IMR-90 (cell line): ENCODE measurements at regions not wholly inside any gene's neighbourhood (a gene's known extent, or its start where the extent isn't known, plus 50 kb on each side); places are given as distances from the start of the nearest gene placed in this dataset.
A peak's percentile ranks its signal among the peaks of the same experiment; 100 is the strongest.

Experiments
- ATAC-seq: fragments of 200-7000 bp; cut with Tn5 transposase; 2 replicates; pipeline ENCODE4 v1.9.1; 2020; ENCODE audit warnings: low read depth, mild to moderate bottlenecking, moderate library complexity
- BruUV-seq: library from RNA; stranded (reverse); fragments of 400-500 nt; replicated peaks from 2 replicates; lab custom pipeline; 2021; lab: Mats Ljungman, UMichigan
- CTCF ChIA-PET: fragments of 300-600 bp; formaldehyde crosslinking; extraction: SDS; loops from one replicate; lab custom pipeline; 2021; ENCODE audit warnings: antibody characterized with exemption; lab: Yijun Ruan, JAX
- POLR2A ChIA-PET: fragments of 300-600 bp; sonication (Branson Sonifier 250); formaldehyde crosslinking; loops from one replicate; lab custom pipeline; 2022; ENCODE audit warnings: antibody characterized with exemption; ENCODE audit not compliant: unreplicated experiment; lab: Charles Lee
- DNase-seq: peaks from one replicate; pipeline ENCODE4 v3.0.0; 2013
- H2AFZ ChIP-seq: replicated peaks from 2 replicates; pipeline ENCODE3; 2013; ENCODE audit warnings: low read length, mild to moderate bottlenecking; ENCODE audit not compliant: poor library complexity
- H2AK5ac ChIP-seq: 2 replicates; pipeline ENCODE4 v1.6.1; 2013; ENCODE audit warnings: low read depth, low read length, inconsistent platforms
- H2AK9ac ChIP-seq: replicated peaks from 2 replicates; pipeline ENCODE3; 2013; ENCODE audit warnings: mild to moderate bottlenecking, low read depth, low read length, moderate library complexity; ENCODE audit not compliant: poor library complexity
- H2BK120ac ChIP-seq: 2 replicates; pipeline ENCODE4 v1.6.1; 2013; ENCODE audit warnings: low read depth, low read length, inconsistent platforms
- H2BK15ac ChIP-seq: 3 replicates; pipeline ENCODE4 v1.6.1; 2013; ENCODE audit warnings: low read depth, low read length, inconsistent platforms
- H2BK20ac ChIP-seq: 2 replicates; pipeline ENCODE4 v1.6.1; 2013; ENCODE audit warnings: low read depth, mild to moderate bottlenecking, inconsistent platforms, low read length, moderate library complexity
- H2BK5ac ChIP-seq: 2 replicates; pipeline ENCODE4 v1.6.1; 2013; ENCODE audit warnings: mild to moderate bottlenecking, low read depth, low read length, inconsistent platforms; ENCODE audit not compliant: poor library complexity, severe bottlenecking
- H3K14ac ChIP-seq: replicated peaks from 2 replicates; pipeline ENCODE4 v1.6.1; 2013; ENCODE audit warnings: low read depth, low read length, inconsistent platforms
- H3K18ac ChIP-seq: 2 replicates; pipeline ENCODE4 v1.6.1; 2013; ENCODE audit warnings: low read depth, low read length, control low read depth
- H3K23ac ChIP-seq: 2 replicates; pipeline ENCODE4 v1.6.1; 2013; ENCODE audit warnings: low read depth, low read length, inconsistent platforms
- H3K27ac ChIP-seq: 2 replicates; pipeline ENCODE4 v1.5.1; 2013; ENCODE audit warnings: mild to moderate bottlenecking, control low read depth, low read length; ENCODE audit not compliant: insufficient read depth
- H3K27me3 ChIP-seq: 2 replicates; pipeline ENCODE4 v1.6.1; 2013; ENCODE audit warnings: low read length; ENCODE audit not compliant: control insufficient read depth, insufficient read depth
- H3K36me3 ChIP-seq: 2 replicates; pipeline ENCODE4 v1.6.1; 2013; ENCODE audit warnings: low read length, mixed read lengths; ENCODE audit not compliant: control insufficient read depth, insufficient read depth
- H3K4ac ChIP-seq: 2 replicates; pipeline ENCODE4 v1.6.1; 2013; ENCODE audit warnings: low read depth, low read length, inconsistent platforms
- H3K4me1 ChIP-seq: 2 replicates; pipeline ENCODE4 v1.6.1; 2013; ENCODE audit warnings: low read length, mixed read lengths; ENCODE audit not compliant: control insufficient read depth, insufficient read depth
- H3K4me2 ChIP-seq: 2 replicates; pipeline ENCODE4 v1.6.1; 2013; ENCODE audit warnings: low read depth, mild to moderate bottlenecking, control low read depth, low read length, moderate library complexity
- H3K4me3 ChIP-seq: 2 replicates; pipeline ENCODE4 v1.5.1; 2013; ENCODE audit warnings: low read depth, mild to moderate bottlenecking, control low read depth, low read length, moderate library complexity; ENCODE audit not compliant: insufficient read depth
- H3K56ac ChIP-seq: 2 replicates; pipeline ENCODE4 v1.6.1; 2013; ENCODE audit warnings: low read length, inconsistent platforms; ENCODE audit not compliant: insufficient read depth; ENCODE audit errors: extremely low read depth
- H3K79me1 ChIP-seq, 2 experiments: 2 replicates each; pipeline ENCODE4 v1.6.1; 2013; ENCODE audit warnings: low read length in 2 of 2, inconsistent platforms in 1 of 2, low read depth in 1 of 2
- H3K9ac ChIP-seq: 2 replicates; pipeline ENCODE4 v1.6.1; 2013; ENCODE audit warnings: low read depth, low read length, control low read depth
- H3K9me1 ChIP-seq: 2 replicates; pipeline ENCODE4 v1.6.1; 2013; ENCODE audit warnings: low read length, inconsistent platforms; ENCODE audit not compliant: insufficient read depth
- H3K9me3 ChIP-seq: 2 replicates; pipeline ENCODE4 v1.6.1; 2013; ENCODE audit warnings: low read length; ENCODE audit not compliant: control insufficient read depth, insufficient read depth
- H4K20me1 ChIP-seq: 2 replicates; pipeline ENCODE4 v1.6.1; 2013; ENCODE audit warnings: low read length, inconsistent platforms; ENCODE audit not compliant: insufficient read depth
- H4K5ac ChIP-seq: 2 replicates; pipeline ENCODE4 v1.6.1; 2013; ENCODE audit warnings: mild to moderate bottlenecking, low read depth, low read length, control low read depth
- H4K8ac ChIP-seq, 2 experiments: 2 replicates each; pipeline ENCODE4 v1.6.1; 2013; ENCODE audit warnings: low read depth in 2 of 2, low read length in 2 of 2, control low read depth in 1 of 2, inconsistent platforms in 1 of 2
- H4K91ac ChIP-seq: 2 replicates; pipeline ENCODE4 v1.6.1; 2013; ENCODE audit warnings: low read depth, low read length, inconsistent platforms; ENCODE audit not compliant: insufficient read depth
- BHLHE40 ChIP-seq: fragments of 150-350 bp; IDR thresholded peaks from 2 replicates; pipeline ENCODE4 v1.6.1; 2016; ENCODE audit warnings: mild to moderate bottlenecking, low read depth, low read length
- CEBPB ChIP-seq: IDR thresholded peaks from 2 replicates; pipeline ENCODE4 v1.6.1; 2012; ENCODE audit warnings: low read depth, low read length, improper control_type of control experiment
- CHD1 ChIP-seq: IDR thresholded peaks from 2 replicates; pipeline ENCODE4 v1.6.1; 2012; ENCODE audit warnings: low read depth, low read length, improper control_type of control experiment
- CTCF ChIP-seq: conservative IDR thresholded peaks from 2 replicates; pipeline ENCODE4 v1.5.1; 2012; ENCODE audit warnings: mild to moderate bottlenecking, low read depth, low read length, improper control_type of control experiment
- ELK1 ChIP-seq: fragments of 150-350 bp; IDR thresholded peaks from 2 replicates; pipeline ENCODE4 v1.6.1; 2016; ENCODE audit warnings: low read depth, mild to moderate bottlenecking, low read length, moderate library complexity, borderline replicate concordance
- MAZ ChIP-seq: IDR thresholded peaks from 2 replicates; pipeline ENCODE4 v1.6.1; 2012; ENCODE audit warnings: low read depth, mild to moderate bottlenecking, low read length, improper control_type of control experiment, moderate library complexity, borderline replicate concordance
- NFE2L2 ChIP-seq: fragments of 150-350 bp; IDR thresholded peaks from 2 replicates; pipeline ENCODE4 v1.6.1; 2016; ENCODE audit warnings: low read depth, mild to moderate bottlenecking, low read length
- POLR2A ChIP-seq: IDR thresholded peaks from 2 replicates; pipeline ENCODE4 v1.6.1; 2012; ENCODE audit warnings: mild to moderate bottlenecking, low read depth, low read length
- RAD21 ChIP-seq: IDR thresholded peaks from 2 replicates; pipeline ENCODE4 v1.6.1; 2012; ENCODE audit warnings: low read length, improper control_type of control experiment
- RCOR1 ChIP-seq: IDR thresholded peaks from 2 replicates; pipeline ENCODE4 v1.6.1; 2012; ENCODE audit warnings: mild to moderate bottlenecking, low read length, improper control_type of control experiment; ENCODE audit not compliant: insufficient replicate concordance
- RFX5 ChIP-seq: IDR thresholded peaks from 2 replicates; pipeline ENCODE4 v1.8.0; 2012; ENCODE audit warnings: low read depth, mild to moderate bottlenecking, low read length, moderate library complexity
- SMC3 ChIP-seq: fragments of 150-350 bp; IDR thresholded peaks from 2 replicates; pipeline ENCODE4 v1.6.1; 2016; ENCODE audit warnings: low read depth, mild to moderate bottlenecking, antibody characterized with exemption, low read length, moderate library complexity
- USF2 ChIP-seq: fragments of 150-350 bp; IDR thresholded peaks from 2 replicates; pipeline ENCODE4 v1.6.1; 2017; ENCODE audit warnings: mild to moderate bottlenecking, antibody characterized with exemption, low read length, low read depth
- WGBS, 2 experiments: methylation state at CpG; one replicate each; pipeline versions ENCODE4 v1.1.5 to v1.1.7; 2013; ENCODE audit warnings: missing lambda C conversion rate in 2 of 2; ENCODE audit not compliant: insufficient read length in 1 of 2; ENCODE audit errors: extremely low coverage in 2 of 2; 5-methylcytosine and 5-hydroxymethylcytosine counted together
- dilution Hi-C: fragments of 300-500 bp; cut with HindIII; formaldehyde crosslinking; loops from one replicate; pipeline ENCODE4 v1.14.3; 2018; ENCODE audit warnings: low sequenced_read_pairs; ENCODE audit not compliant: unreplicated experiment
- in situ Hi-C: fragments of 300-500 bp; cut with MboI; formaldehyde crosslinking; loops from 3 replicates; pipeline ENCODE4 v1.14.3; 2019; ENCODE audit warnings: low sequenced_read_pairs, inconsistent platforms, mixed read lengths
- intact Hi-C: fragments of 100-400 bp; cut with micrococcal nuclease; formaldehyde crosslinking; loops from 2 replicates; pipeline ENCODE4 v1.10.0; 2022

- no peak overlapping the region for H3K4me2 ChIP-seq
- peak overlapping the region in 1 of 2 experiments; percentile 12; a peak in 1 of 4 replicates for H4K8ac ChIP-seq
- H2AK5ac ChIP-seq, result no peak overlapping the region
- H3K9me3 ChIP-seq, result no peaks in the 10 kb centered on the region
- no peak overlapping the region for H4K5ac ChIP-seq
- H2BK20ac ChIP-seq, result peak overlapping the region; percentile 71; the same call in 1 of the 2 replicates
- H2BK5ac ChIP-seq, result no peak overlapping the region
- no TSS peak for BruUV-seq
- H3K14ac ChIP-seq, result no peak overlapping the region
- H3K79me1 ChIP-seq, result no peaks in the 10 kb centered on the region
- in situ Hi-C loops, result no loop called here
- no peak overlapping the region for H3K23ac ChIP-seq
- CTCF ChIA-PET, result interaction anchor here (1.3 kb wide), 1 partner anchor 13 kb away, joined by 3 read pairs; no protein-coding TSS in a partner anchor
- no peak overlapping the region for H3K56ac ChIP-seq
- 80% methylated on average over 1 of the region's 4 CpGs; no CpG with 5 or more reads in 1 of the 2 experiments for WGBS, 2 experiments
- peak overlapping the region; percentile 77 for H2BK120ac ChIP-seq
- H4K91ac ChIP-seq, result no peak overlapping the region
- dilution Hi-C loops, result no loop called here
- no peaks in the 10 kb centered on the region for H4K20me1 ChIP-seq
- no peak overlapping the region for H3K18ac ChIP-seq
- TF ChIP-seq CTCF (no peak), NFE2L2 (no peak), BHLHE40 (no peak), POLR2A (no peak), RAD21 (no peak), ELK1 (no peak), RFX5 (no peak), CHD1 (no peak), SMC3 (no peak), RCOR1 (no peak), MAZ (no peak), CEBPB (no peak), USF2 (no peak)
- no peak overlapping the region for H3K4ac ChIP-seq
- H3K27me3 ChIP-seq, result no peaks in the 10 kb centered on the region
- peaks cover 3% of the 10 kb centered on the region; the same call in 1 of the 2 replicates for H3K4me1 ChIP-seq
- no peak for ATAC-seq
- peak overlapping the region; percentile 21; the same call in 1 of the 3 replicates for H2BK15ac ChIP-seq
- no peaks in the 10 kb centered on the region for H3K9me1 ChIP-seq
- POLR2A ChIA-PET, result no interaction called here
- H3K27ac ChIP-seq, result no peak overlapping the region
- no peak overlapping the region for H3K4me3 ChIP-seq
- intact Hi-C loops, result no loop called here
- no peak overlapping the region for H2AK9ac ChIP-seq
- no peak for DNase-seq
- H3K36me3 ChIP-seq, result no peaks in the 10 kb centered on the region
- H3K9ac ChIP-seq, result no peak overlapping the region
- H2AFZ ChIP-seq, result no peak overlapping the region
These were observed 142.3 kb downstream of the PMP22 start for GRCh38 chr17:15122857-15123256.
